Calu3 (cell line): ENCODE measurements at regions not wholly inside any gene's neighbourhood (a gene's known extent, or its start where the extent isn't known, plus 50 kb on each side); places are given as distances from the start of the nearest gene placed in this dataset.
"Not testable (repeated sequence)": the region's sequence is repeated elsewhere in the genome, so short reads cannot be mapped to it uniquely, and the experiment has no call there.

Experiments
- BruUV-seq: library from RNA; stranded (reverse); fragments of 400-500 nt; replicated peaks from 2 replicates; lab custom pipeline; 2021; lab: Mats Ljungman, UMichigan
- CTCF ChIA-PET: fragments of 300-600 bp; sonication (Branson Sonifier 250); formaldehyde crosslinking; loops from one replicate; lab custom pipeline; 2022; ENCODE audit warnings: antibody characterized with exemption; lab: Charles Lee
- DNase-seq: peaks from one replicate; pipeline ENCODE4 v3.0.0; 2022
- H3K27ac Mint-ChIP-seq: one replicate; pipeline ENCODE4 v1.8.0; 2022; ENCODE audit warnings: mixed read lengths; ENCODE audit not compliant: unreplicated experiment
- H3K27me3 Mint-ChIP-seq: one replicate; pipeline ENCODE4 v1.8.0; 2022; ENCODE audit warnings: mixed read lengths; ENCODE audit not compliant: unreplicated experiment
- H3K36me3 Mint-ChIP-seq: one replicate; pipeline ENCODE4 v1.8.0; 2022; ENCODE audit warnings: mild to moderate bottlenecking, moderate library complexity, mixed read lengths; ENCODE audit not compliant: insufficient read depth, unreplicated experiment
- H3K4me1 Mint-ChIP-seq: one replicate; pipeline ENCODE4 v1.8.0; 2022; ENCODE audit warnings: mild to moderate bottlenecking, low read depth, mixed read lengths; ENCODE audit not compliant: unreplicated experiment
- H3K4me3 Mint-ChIP-seq: one replicate; pipeline ENCODE4 v1.8.0; 2022; ENCODE audit warnings: mild to moderate bottlenecking, low read depth, moderate library complexity, mixed read lengths; ENCODE audit not compliant: unreplicated experiment
- H3K9me3 Mint-ChIP-seq: one replicate; pipeline ENCODE4 v1.8.0; 2022; ENCODE audit warnings: low read depth, mixed read lengths; ENCODE audit not compliant: unreplicated experiment
- CTCF ChIP-seq: fragments of 200-600 bp; IDR thresholded peaks from one replicate; pipeline ENCODE4 v1.8.0; 2022; ENCODE audit warnings: antibody characterized with exemption; ENCODE audit not compliant: unreplicated experiment
- intact Hi-C: fragments of 100-400 bp; cut with micrococcal nuclease; formaldehyde crosslinking; loops from one replicate; pipeline ENCODE4 v1.10.0; 2022; ENCODE audit not compliant: unreplicated experiment

- CTCF ChIA-PET: interaction anchor here (0.6 kb wide), 1 partner anchor 254 kb away, joined by 4 read pairs; no protein-coding TSS in a partner anchor
- no TSS peak for BruUV-seq
- intact Hi-C loops: no loop called here
- no peaks in the 10 kb centered on the region for H3K9me3 Mint-ChIP-seq
- peaks cover 53% of the 10 kb centered on the region for H3K27me3 Mint-ChIP-seq
- no peaks in the 10 kb centered on the region for H3K36me3 Mint-ChIP-seq
- DNase-seq: no peak
- no peaks in the 10 kb centered on the region for H3K4me1 Mint-ChIP-seq
- no peak overlapping the region for H3K27ac Mint-ChIP-seq
- H3K4me3 Mint-ChIP-seq: no peak overlapping the region
- TF ChIP-seq CTCF: no peak
Measured at GRCh38 chr14:105622329-105622955, 96.1 kb downstream of the TMEM121 start.

- CTCF ChIA-PET, H3K4me3 Mint-ChIP-seq, intact Hi-C loops, DNase-seq, H3K36me3 Mint-ChIP-seq, H3K4me1 Mint-ChIP-seq, BruUV-seq, H3K9me3 Mint-ChIP-seq, H3K27ac Mint-ChIP-seq: not testable (repeated sequence)
- peaks cover 53% of the 10 kb centered on the region for H3K27me3 Mint-ChIP-seq
Measured at GRCh38 chr14:105623178-105623577, 96.8 kb downstream of the TMEM121 start.

GRCh38 chr14:105624346-105624745 is 98.0 kb downstream of the TMEM121 start:
- H3K9me3 Mint-ChIP-seq, BruUV-seq, H3K4me3 Mint-ChIP-seq, H3K36me3 Mint-ChIP-seq, H3K27ac Mint-ChIP-seq, DNase-seq, CTCF ChIA-PET, intact Hi-C loops, H3K4me1 Mint-ChIP-seq: not testable (repeated sequence)
- H3K27me3 Mint-ChIP-seq: peaks cover 59% of the 10 kb centered on the region

GRCh38 chr14:105624749-105625434 is 98.5 kb downstream of the TMEM121 start:
- H3K4me1 Mint-ChIP-seq, H3K9me3 Mint-ChIP-seq, H3K4me3 Mint-ChIP-seq, DNase-seq, H3K36me3 Mint-ChIP-seq, CTCF ChIA-PET, BruUV-seq, H3K27ac Mint-ChIP-seq, intact Hi-C loops: not testable (repeated sequence)
- H3K27me3 Mint-ChIP-seq: peaks cover 59% of the 10 kb centered on the region

- peaks cover 63% of the 10 kb centered on the region for H3K27me3 Mint-ChIP-seq
- H3K4me3 Mint-ChIP-seq, H3K36me3 Mint-ChIP-seq, H3K9me3 Mint-ChIP-seq, H3K4me1 Mint-ChIP-seq, CTCF ChIA-PET, intact Hi-C loops, H3K27ac Mint-ChIP-seq, DNase-seq, BruUV-seq: not testable (repeated sequence)
Measured at GRCh38 chr14:105625448-105625847, 99.1 kb downstream of the TMEM121 start.

GRCh38 chr14:105626111-105626510 is 99.7 kb downstream of the TMEM121 start:
- H3K27ac Mint-ChIP-seq, H3K36me3 Mint-ChIP-seq, intact Hi-C loops, BruUV-seq, DNase-seq, CTCF ChIA-PET, H3K4me1 Mint-ChIP-seq, H3K4me3 Mint-ChIP-seq, H3K9me3 Mint-ChIP-seq: not testable (repeated sequence)
- peaks cover 70% of the 10 kb centered on the region for H3K27me3 Mint-ChIP-seq

- CTCF ChIA-PET, H3K9me3 Mint-ChIP-seq: not testable (repeated sequence)
- peaks cover 74% of the 10 kb centered on the region for H3K27me3 Mint-ChIP-seq
Measured at GRCh38 chr14:105626651-105627050, 100.3 kb downstream of the TMEM121 start.

GRCh38 chr14:105627287-105627686 is 100.9 kb downstream of the TMEM121 start:
- H3K9me3 Mint-ChIP-seq, intact Hi-C loops, H3K27ac Mint-ChIP-seq, DNase-seq, CTCF ChIA-PET, H3K4me3 Mint-ChIP-seq, BruUV-seq, H3K4me1 Mint-ChIP-seq, H3K36me3 Mint-ChIP-seq: not testable (repeated sequence)
- peaks cover 75% of the 10 kb centered on the region for H3K27me3 Mint-ChIP-seq

More at GRCh38 chr14:105626651-105627050, 100.3 kb downstream of the TMEM121 start:
- H3K27ac Mint-ChIP-seq, H3K36me3 Mint-ChIP-seq, BruUV-seq, H3K4me3 Mint-ChIP-seq, intact Hi-C loops, H3K4me1 Mint-ChIP-seq, DNase-seq: not testable (repeated sequence)
